Fibroblast of villous mesenchyme (primary cell): ENCODE measurements at regions not wholly inside any gene's neighbourhood (a gene's known extent, or its start where the extent isn't known, plus 50 kb on each side); places are given as distances from the start of the nearest gene placed in this dataset.

Experiments used
- DNase-seq: peaks from one replicate; pipeline ENCODE4 v3.0.0-alpha.2; 2010; ENCODE audit warnings: low read depth
- H3K4me3 ChIP-seq: 2 replicates; pipeline ENCODE4 v1.5.1; 2011; ENCODE audit warnings: low read depth, mild to moderate bottlenecking, low read length
- TF ChIP-seq, protein P1 (sequence below): IDR thresholded peaks from 2 replicates; pipeline ENCODE4 v1.5.1; 2012; ENCODE audit warnings: low read depth, mild to moderate bottlenecking, low read length; ENCODE audit not compliant: insufficient read depth

DNA sequence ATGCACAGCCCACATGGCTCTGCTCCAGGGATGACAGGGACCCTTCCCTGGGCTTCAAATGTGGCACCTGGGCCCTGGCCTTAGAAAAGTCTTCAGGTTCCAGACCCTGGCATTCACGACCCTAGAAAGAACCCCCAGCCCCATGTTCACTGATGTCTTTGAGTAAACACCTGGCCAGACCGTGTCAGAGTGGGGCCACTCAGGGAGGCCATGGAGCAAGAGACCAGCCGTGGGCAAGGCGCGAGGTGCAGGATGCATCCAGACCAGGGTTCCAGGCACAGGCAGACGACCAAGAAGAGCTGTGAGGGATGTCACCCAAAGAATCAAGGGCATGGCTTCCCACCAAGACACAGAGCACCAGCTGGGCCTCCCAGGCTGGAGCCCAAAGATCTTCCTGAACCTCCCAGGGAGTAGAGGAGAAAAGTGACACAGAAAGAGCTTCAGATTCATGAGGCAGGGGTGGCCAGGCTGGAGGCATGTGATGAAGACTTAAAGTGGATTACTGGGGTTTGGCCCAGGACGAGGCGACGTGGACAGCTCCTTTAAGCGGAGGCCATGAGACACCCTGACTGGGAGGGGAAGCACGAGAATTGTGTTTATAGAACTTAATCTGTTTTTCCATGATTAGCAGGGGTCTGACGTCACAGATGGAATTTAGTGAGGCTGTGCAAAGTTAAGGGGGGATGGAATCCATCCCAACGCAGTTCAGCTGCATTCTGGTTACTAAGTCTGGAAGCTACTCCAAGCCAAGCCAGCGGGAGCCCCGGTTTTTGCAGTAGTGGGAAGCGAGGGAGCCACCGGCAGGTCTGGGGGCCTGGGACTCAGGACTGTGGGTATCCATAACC lies 61.6 kb downstream of the ARL6IP4 start:
- peak overlapping the region; percentile 42 for H3K4me3 ChIP-seq
- TF ChIP-seq, protein P1, sequence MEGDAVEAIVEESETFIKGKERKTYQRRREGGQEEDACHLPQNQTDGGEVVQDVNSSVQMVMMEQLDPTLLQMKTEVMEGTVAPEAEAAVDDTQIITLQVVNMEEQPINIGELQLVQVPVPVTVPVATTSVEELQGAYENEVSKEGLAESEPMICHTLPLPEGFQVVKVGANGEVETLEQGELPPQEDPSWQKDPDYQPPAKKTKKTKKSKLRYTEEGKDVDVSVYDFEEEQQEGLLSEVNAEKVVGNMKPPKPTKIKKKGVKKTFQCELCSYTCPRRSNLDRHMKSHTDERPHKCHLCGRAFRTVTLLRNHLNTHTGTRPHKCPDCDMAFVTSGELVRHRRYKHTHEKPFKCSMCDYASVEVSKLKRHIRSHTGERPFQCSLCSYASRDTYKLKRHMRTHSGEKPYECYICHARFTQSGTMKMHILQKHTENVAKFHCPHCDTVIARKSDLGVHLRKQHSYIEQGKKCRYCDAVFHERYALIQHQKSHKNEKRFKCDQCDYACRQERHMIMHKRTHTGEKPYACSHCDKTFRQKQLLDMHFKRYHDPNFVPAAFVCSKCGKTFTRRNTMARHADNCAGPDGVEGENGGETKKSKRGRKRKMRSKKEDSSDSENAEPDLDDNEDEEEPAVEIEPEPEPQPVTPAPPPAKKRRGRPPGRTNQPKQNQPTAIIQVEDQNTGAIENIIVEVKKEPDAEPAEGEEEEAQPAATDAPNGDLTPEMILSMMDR: no peak
- peak; percentile 99 for DNase-seq

DNA sequence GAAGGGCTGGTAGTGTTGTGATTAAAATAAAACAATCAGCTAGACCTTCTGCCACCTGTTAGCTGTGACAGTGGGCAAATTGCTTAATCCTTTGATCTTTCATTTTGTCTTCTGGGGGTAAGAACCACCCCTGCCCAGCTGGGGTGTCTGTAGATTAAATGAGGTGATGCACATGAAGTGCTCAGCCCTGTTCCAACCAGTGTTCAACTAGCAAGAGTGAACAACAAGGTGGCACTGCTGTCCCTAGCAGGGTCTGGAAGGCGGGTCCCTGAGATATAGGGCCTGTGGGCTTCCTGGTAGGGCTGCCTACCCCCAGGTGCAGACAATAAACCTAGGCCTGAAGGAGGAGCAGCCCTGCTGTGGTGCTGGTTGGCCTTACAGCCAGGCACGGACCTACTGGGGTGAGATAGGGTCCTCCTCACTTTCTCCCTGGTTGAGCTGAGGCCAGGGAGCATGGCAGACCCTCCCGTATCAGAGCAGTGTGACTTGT lies 60.6 kb downstream of the ARL6IP4 start:
- TF ChIP-seq, protein P1: no peak
- DNase-seq: no peak
- H3K4me3 ChIP-seq: no peak overlapping the region

DNA sequence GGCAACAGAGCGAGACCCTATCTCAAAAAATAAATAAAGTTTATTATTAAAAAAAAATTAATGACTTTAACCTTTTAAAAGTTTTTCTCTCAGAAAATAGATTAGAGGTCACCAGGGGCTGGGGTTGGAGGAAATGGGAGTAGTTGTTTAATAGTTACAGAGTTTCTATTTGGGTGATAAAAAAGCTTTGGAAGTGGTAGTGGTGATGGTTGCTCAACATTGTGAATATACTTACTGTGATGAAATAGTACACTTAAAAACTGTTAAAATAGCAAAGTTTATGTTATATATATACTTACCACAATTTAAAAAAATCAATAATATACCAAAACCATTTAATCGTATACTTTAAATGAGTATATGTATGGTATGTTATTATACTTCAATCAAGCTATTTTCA lies 59.6 kb downstream of the ARL6IP4 start:
- TF ChIP-seq, protein P1: no peak
- DNase-seq: peak; percentile 66
- H3K4me3 ChIP-seq: no peak overlapping the region

DNA sequence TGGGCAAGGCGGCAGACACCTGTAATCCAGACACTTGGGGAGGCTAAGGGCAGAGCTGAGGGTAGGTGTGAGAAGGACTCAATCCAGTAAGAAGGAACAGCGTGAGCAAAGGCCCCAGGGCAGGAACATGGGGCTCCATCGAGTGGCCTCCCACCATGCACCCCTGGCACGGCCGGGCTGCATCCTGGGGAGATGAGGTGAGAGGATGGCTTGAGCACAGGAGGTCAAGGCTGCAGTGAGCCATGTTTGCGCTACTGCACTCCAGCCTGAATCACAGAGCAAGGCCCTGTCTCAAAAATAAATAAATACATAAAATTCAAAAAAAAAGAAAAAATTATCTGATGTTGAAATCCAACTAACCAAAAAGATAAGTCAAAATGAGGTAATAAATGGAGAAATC lies 58.5 kb downstream of the ARL6IP4 start:
- TF ChIP-seq, protein P1: no peak
- DNase-seq: no peak
- H3K4me3 ChIP-seq: no peak overlapping the region

DNA sequence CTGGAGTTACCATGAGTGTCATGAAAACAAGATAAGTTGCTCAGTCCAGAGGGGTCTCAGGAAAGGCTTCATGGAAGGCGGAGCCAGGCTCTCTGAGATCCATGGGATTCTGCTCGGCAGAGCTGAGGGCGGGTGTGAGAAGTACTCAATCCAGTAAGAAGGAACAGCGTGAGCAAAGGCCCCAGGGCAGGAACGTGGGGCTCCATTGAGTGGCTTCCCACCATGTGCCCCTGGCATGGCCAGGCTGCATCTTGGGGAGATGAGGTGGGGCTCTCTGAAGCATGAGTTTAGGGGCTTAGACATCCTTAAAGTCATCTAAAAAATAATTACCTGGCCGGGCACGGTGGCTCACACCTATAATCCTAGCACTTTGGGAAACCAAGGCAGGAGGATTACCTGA lies 58.0 kb downstream of the ARL6IP4 start:
- no peak for DNase-seq
- TF ChIP-seq, protein P1: no peak
- H3K4me3 ChIP-seq: no peak overlapping the region

DNA sequence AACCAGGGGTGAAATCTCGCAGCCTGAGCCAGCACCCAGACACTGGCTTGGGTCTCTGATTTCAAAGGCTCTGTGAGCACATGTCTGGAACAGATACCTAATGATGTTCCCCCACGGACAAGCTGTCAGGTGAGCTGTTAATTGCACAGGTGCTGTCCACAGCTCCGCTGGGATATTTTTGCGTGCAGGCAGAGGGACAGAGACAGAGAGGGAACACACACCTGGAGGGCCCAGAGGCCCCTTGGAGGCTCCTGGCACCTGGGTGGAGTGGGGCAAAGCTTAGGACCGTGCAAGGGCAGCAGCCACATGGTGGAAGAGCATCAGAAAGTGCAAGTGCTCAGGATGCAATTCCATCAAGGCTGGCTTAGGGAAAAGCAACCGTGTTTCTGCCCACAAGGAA lies 57.3 kb downstream of the ARL6IP4 start:
- no peak for DNase-seq
- H3K4me3 ChIP-seq: no peak overlapping the region
- TF ChIP-seq, protein P1: no peak
